GM21526 (cell line): ENCODE measurements at regions not wholly inside any gene's neighbourhood (a gene's known extent, or its start where the extent isn't known, plus 50 kb on each side); places are given as distances from the start of the nearest gene placed in this dataset.

ENCODE experiments used
- ATAC-seq: cut with Tn5 transposase; IDR thresholded peaks from one replicate; pipeline ENCODE4 v1.9.1; 2021; ENCODE audit warnings: moderate library complexity; ENCODE audit not compliant: unreplicated experiment, low FRiP score

GRCh38 chr18:73487966-73488365, 620.2 kb upstream of the NETO1 start:
- no peak for ATAC-seq

GRCh38 chr18:73485166-73485565, 617.4 kb upstream of the NETO1 start:
- ATAC-seq, result no peak

GRCh38 chr18:73482901-73483300, 615.1 kb upstream of the NETO1 start:
- no peak for ATAC-seq

- no peak for ATAC-seq
Measured at GRCh38 chr18:73479477-73479876, 611.7 kb upstream of the NETO1 start.

GRCh38 chr18:73478191-73478590, 610.4 kb upstream of the NETO1 start:
- no peak for ATAC-seq

- no peak for ATAC-seq
Measured at GRCh38 chr18:73476031-73476430, 608.2 kb upstream of the NETO1 start.

- no peak for ATAC-seq
Measured at GRCh38 chr18:73462092-73462491, 594.3 kb upstream of the NETO1 start.

- no peak for ATAC-seq
Measured at GRCh38 chr18:73461780-73462059, 593.9 kb upstream of the NETO1 start.

- no peak for ATAC-seq
Measured at GRCh38 chr18:73461038-73461779, 593.4 kb upstream of the NETO1 start.

- ATAC-seq, result no peak
Measured at GRCh38 chr18:73458186-73458964, 590.6 kb upstream of the NETO1 start.

GRCh38 chr18:73456643-73457042, 588.9 kb upstream of the NETO1 start:
- ATAC-seq, result no peak

GRCh38 chr18:73452866-73453265, 585.1 kb upstream of the NETO1 start:
- no peak for ATAC-seq

- no peak for ATAC-seq
Measured at GRCh38 chr18:73446502-73446901, 578.7 kb upstream of the NETO1 start.

- no peak for ATAC-seq
Measured at GRCh38 chr18:73431620-73432019, 563.8 kb upstream of the NETO1 start.

GRCh38 chr18:73421010-73421409, 553.2 kb upstream of the NETO1 start:
- no peak for ATAC-seq

- no peak for ATAC-seq
Measured at GRCh38 chr18:73419531-73419930, 551.7 kb upstream of the NETO1 start.

GRCh38 chr18:73414598-73414997, 546.8 kb upstream of the NETO1 start:
- ATAC-seq, result no peak

- no peak for ATAC-seq
Measured at GRCh38 chr18:73414069-73414468, 546.3 kb upstream of the NETO1 start.

GRCh38 chr18:73409242-73409641, 541.5 kb upstream of the NETO1 start:
- ATAC-seq, result no peak

GRCh38 chr18:73408469-73408868, 540.7 kb upstream of the NETO1 start:
- no peak for ATAC-seq

- ATAC-seq, result no peak
Measured at GRCh38 chr18:73407506-73407905, 539.7 kb upstream of the NETO1 start.

GRCh38 chr18:73384246-73384645, 516.5 kb upstream of the NETO1 start:
- no peak for ATAC-seq
